ENCODE measurements at regions not wholly inside any gene's neighbourhood (a gene's known extent, or its start where the extent isn't known, plus 50 kb on each side); places are given as distances from the start of the nearest gene placed in this dataset.

DNA sequence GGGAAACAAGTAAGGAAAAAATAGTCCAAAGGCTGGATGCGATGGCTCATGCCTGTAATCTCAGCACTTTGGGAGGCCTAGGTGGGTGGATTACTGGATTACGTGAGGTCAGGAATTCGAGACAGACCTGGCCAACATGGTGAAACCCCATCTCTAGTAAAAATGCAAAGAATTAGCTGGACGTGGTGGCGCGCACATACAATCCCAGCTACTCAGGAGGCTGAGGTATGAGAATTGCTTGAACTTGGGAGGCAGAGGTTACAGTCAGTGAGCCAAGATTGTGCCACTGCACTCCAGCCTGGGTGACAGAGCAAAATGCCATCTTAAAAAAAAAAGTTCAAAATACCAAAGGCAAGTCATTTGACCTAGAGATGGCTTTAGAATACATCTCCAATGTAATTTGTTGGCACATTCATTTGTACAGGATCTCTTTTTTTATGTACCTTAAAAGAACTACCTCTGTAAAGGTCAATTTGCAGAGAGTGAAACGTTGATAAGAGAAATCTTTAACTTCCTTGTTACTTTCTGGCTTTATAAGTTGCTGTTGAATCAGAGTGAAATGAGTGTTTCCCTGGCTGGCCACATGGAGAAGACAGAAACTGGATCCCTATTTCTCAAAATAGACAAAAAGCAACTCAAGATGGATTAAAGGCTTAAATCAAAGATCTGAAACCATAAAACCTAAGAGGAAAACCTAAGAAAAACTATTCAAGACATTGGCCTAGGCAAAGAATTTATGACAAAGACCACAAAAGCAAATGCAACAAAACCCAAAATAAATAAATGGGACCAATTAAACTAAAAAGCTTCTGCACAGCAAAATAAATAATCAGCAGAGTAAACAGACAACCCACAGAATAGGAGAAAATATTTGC is 260.7 kb downstream of the KLF6 start:
- TF ChIP-seq, protein P1, sequence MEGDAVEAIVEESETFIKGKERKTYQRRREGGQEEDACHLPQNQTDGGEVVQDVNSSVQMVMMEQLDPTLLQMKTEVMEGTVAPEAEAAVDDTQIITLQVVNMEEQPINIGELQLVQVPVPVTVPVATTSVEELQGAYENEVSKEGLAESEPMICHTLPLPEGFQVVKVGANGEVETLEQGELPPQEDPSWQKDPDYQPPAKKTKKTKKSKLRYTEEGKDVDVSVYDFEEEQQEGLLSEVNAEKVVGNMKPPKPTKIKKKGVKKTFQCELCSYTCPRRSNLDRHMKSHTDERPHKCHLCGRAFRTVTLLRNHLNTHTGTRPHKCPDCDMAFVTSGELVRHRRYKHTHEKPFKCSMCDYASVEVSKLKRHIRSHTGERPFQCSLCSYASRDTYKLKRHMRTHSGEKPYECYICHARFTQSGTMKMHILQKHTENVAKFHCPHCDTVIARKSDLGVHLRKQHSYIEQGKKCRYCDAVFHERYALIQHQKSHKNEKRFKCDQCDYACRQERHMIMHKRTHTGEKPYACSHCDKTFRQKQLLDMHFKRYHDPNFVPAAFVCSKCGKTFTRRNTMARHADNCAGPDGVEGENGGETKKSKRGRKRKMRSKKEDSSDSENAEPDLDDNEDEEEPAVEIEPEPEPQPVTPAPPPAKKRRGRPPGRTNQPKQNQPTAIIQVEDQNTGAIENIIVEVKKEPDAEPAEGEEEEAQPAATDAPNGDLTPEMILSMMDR (IDR thresholded peaks at IDR 0.05): no peak
- TF ChIP-seq POLR2A (IDR thresholded peaks at IDR 0.05): no peak
- ATAC-seq (no peak), DNase-seq (no peak)
- 70% methylated on average over 7 of the region's 7 CpGs for WGBS (ENCODE audit: insufficient coverage, low coverage, low lambda C conversion rate, missing lambda C conversion rate)
- intact Hi-C loops (cut with DNase I): no loop called here
- no peaks in the 10 kb centered on the region for H3K4me1 ChIP-seq
- H3K4me3 ChIP-seq: no peak overlapping the region
- no peak overlapping the region for H3K27ac ChIP-seq
- no peaks in the 10 kb centered on the region for H3K27me3 ChIP-seq
- no peaks in the 10 kb centered on the region for H3K36me3 ChIP-seq
- H3K9me3 ChIP-seq: no peaks in the 10 kb centered on the region

DNA sequence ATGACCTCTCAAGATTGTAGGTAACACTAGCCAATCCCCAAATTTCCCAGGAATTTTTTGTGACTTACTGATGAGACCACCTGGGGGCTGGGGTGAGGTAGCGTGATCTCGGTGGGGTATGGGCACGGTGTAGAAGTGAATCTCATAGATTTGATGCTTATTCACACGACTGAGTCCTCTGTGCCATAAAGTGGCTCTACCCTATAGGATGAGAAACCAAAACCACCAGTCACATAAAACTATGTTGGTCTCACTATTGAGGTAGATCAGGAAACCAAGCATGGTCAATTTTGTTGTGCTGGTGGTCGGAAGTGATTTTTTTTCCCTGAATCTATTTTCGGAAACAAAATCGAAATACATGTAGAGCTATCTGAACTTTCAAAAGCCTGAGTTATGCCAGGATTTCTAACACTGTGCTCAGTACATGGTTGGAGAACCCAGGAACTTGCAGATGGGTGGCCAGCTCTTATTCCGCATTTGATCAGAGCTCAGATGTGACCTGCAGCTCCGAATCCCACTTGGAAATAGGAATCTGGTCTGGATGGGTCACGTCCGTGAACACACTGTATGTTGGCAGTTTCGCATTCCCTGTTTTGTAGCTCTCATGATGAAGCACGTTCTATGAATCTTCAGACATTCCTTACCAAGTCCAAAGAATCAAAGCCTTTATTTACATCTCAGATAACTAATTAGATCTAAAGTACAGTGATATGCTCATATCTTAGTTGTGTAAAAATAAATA is 261.5 kb downstream of the KLF6 start:
- H3K9me3 ChIP-seq: no peaks in the 10 kb centered on the region
- no peaks in the 10 kb centered on the region for H3K36me3 ChIP-seq
- no peak for DNase-seq
- TF ChIP-seq POLR2A (IDR thresholded peaks at IDR 0.05): no peak
- intact Hi-C loops (cut with DNase I): no loop called here
- ATAC-seq: no peak
- no peak overlapping the region for H3K27ac ChIP-seq
- H3K4me1 ChIP-seq: no peaks in the 10 kb centered on the region
- H3K27me3 ChIP-seq: no peaks in the 10 kb centered on the region
- H3K4me3 ChIP-seq: no peak overlapping the region
- WGBS (ENCODE audit: insufficient coverage, low coverage, low lambda C conversion rate, missing lambda C conversion rate): 69% methylated on average over 10 of the region's 13 CpGs

DNA sequence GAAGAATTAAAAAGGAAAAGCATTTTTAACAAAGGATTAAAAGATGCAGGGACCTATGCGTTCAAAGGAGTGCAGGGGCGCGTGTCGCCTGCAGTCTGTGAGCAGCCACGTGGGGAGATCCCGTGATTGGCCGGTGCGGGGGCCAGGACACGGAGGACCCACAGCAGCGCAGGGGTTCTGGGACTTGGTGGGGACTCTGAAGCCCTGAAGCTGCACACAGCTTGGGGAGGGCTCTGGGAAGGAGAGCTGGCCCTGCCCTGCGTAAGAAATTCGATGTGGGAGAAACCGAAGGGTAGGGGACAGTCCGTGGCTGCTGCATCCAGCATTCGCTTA is 268.1 kb downstream of the KLF6 start:
- ATAC-seq: no peak

DNA sequence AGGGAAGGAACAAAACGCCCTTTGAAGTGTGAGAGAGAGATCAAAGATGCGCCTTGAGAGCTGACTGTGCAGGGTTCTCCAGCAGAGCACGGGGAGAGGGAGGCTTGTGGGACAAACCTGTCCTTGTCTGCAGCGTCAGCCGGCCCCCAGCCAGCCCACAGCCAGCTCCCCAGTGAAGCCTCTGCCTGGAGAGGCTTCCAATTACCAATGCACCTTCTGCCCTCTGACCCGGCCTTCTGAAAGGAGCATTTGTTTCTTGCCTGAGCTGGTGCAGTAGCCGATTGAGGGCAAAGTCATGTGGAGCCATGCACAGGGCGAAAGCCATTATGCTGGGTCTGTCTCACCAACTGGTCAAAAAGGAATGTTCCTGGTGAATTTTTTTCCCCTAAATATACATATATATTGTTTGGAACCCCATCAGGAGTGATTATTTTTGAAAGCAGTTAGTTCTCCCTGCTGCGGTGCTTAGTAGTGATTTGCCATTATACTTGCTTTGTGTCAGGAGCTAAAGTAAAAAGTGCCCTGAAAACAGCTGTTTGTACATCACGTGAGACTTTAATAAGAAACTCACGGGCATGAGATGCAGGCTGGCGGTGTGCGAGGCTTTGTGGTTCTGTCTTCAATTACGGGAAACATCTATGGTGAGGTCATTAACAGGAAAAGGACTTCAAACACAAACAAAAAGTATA is 268.6 kb downstream of the KLF6 start:
- TF ChIP-seq POLR2A (IDR thresholded peaks at IDR 0.05): no peak
- TF ChIP-seq, protein P1 (IDR thresholded peaks at IDR 0.05): no peak
- ATAC-seq: no peak
- H3K27me3 ChIP-seq: no peaks in the 10 kb centered on the region
- no peak overlapping the region for H3K4me3 ChIP-seq
- WGBS (ENCODE audit: insufficient coverage, low coverage, low lambda C conversion rate, missing lambda C conversion rate): 56% methylated on average over 11 of the region's 14 CpGs
- intact Hi-C loops (cut with DNase I): no loop called here
- no peaks in the 10 kb centered on the region for H3K4me1 ChIP-seq
- no peaks in the 10 kb centered on the region for H3K36me3 ChIP-seq
- no peaks in the 10 kb centered on the region for H3K9me3 ChIP-seq
- no peak overlapping the region for H3K27ac ChIP-seq
- no peak for DNase-seq

More for the DNA sequence above, 268.1 kb downstream of the KLF6 start:
- no peak for DNase-seq
- intact Hi-C loops (cut with DNase I): no loop called here
- TF ChIP-seq POLR2A (IDR thresholded peaks at IDR 0.05): no peak
- no peaks in the 10 kb centered on the region for H3K9me3 ChIP-seq
- WGBS (ENCODE audit: insufficient coverage, low coverage, low lambda C conversion rate, missing lambda C conversion rate): 86% methylated on average over 15 of the region's 15 CpGs
- H3K27ac ChIP-seq: no peak overlapping the region
- H3K4me1 ChIP-seq: no peaks in the 10 kb centered on the region
- no peak overlapping the region for H3K4me3 ChIP-seq
- no peaks in the 10 kb centered on the region for H3K27me3 ChIP-seq
- no peaks in the 10 kb centered on the region for H3K36me3 ChIP-seq

DNA sequence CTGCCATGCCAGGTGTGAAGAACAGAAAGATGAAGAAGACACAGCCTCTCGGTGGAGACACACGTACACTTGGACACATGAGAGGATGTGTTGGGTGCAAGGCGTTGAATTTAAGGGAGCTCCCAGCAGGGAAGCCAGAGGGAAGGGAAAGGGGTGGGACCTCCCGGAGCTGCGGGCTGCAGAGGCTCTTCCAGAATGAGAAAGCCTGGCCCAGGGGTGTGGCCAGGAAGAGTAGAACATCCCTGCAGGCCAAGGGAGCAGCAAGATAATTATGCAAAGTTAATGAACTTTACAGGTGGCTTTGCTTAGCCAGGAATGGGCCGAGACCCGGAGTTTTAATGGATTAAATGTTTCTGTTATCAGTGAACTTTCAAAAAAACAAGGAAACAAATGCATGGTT is 270.3 kb downstream of the KLF6 start:
- no peak for ATAC-seq
- intact Hi-C loops (cut with DNase I): no loop called here
- Histone ChIP-seq H3K27ac (no peak overlapping the region), H3K27me3 (no peaks in the 10 kb centered on the region), H3K4me1 (no peaks in the 10 kb centered on the region), H3K36me3 (no peaks in the 10 kb centered on the region), H3K9me3 (no peaks in the 10 kb centered on the region), H3K4me3 (no peak overlapping the region)
- DNase-seq: no peak
- 64% methylated on average over 7 of the region's 7 CpGs for WGBS (ENCODE audit: insufficient coverage, low coverage, low lambda C conversion rate, missing lambda C conversion rate)
- no peak for TF ChIP-seq POLR2A (IDR thresholded peaks at IDR 0.05)

Measured in right lobe of liver (tissue), 6 donors.